ENCODE measurements at regions not wholly inside any gene's neighbourhood (a gene's known extent, or its start where the extent isn't known, plus 50 kb on each side); places are given as distances from the start of the nearest gene placed in this dataset.
"Not testable (repeated sequence)": the region's sequence is repeated elsewhere in the genome, so short reads cannot be mapped to it uniquely, and the experiment has no call there.

GRCh38 chr5:82594097-82594496 lies 315.9 kb upstream of the RPS23 start:
- no peak for DNase-seq

GRCh38 chr5:82593481-82593880 lies 315.3 kb upstream of the RPS23 start:
- DNase-seq, result no peak

GRCh38 chr5:82591021-82591515 lies 312.9 kb upstream of the RPS23 start:
- no peak for DNase-seq

- no peak for DNase-seq
Measured at GRCh38 chr5:82590112-82590511, 312.0 kb upstream of the RPS23 start.

GRCh38 chr5:82586661-82587310 lies 308.6 kb upstream of the RPS23 start:
- DNase-seq, result no peak

- no peak for DNase-seq
Measured at GRCh38 chr5:82586181-82586580, 308.0 kb upstream of the RPS23 start.

GRCh38 chr5:82584631-82585030 lies 306.5 kb upstream of the RPS23 start:
- DNase-seq, result no peak

GRCh38 chr5:82583331-82583730 lies 305.2 kb upstream of the RPS23 start:
- not testable (repeated sequence) for DNase-seq

- no peak for DNase-seq
Measured at GRCh38 chr5:82564963-82565362, 286.8 kb upstream of the RPS23 start.

- DNase-seq, result no peak
Measured at GRCh38 chr5:82563745-82564144, 285.6 kb upstream of the RPS23 start.

GRCh38 chr5:82562696-82563240 lies 284.6 kb upstream of the RPS23 start:
- no peak for DNase-seq

- no peak for DNase-seq
Measured at GRCh38 chr5:82561797-82562196, 283.6 kb upstream of the RPS23 start.

GRCh38 chr5:82560969-82561368 lies 282.8 kb upstream of the RPS23 start:
- no peak for DNase-seq

GRCh38 chr5:82560561-82560960 lies 282.4 kb upstream of the RPS23 start:
- no peak for DNase-seq

- no peak for DNase-seq
Measured at GRCh38 chr5:82551840-82552385, 273.8 kb upstream of the RPS23 start.

- no peak for DNase-seq
Measured at GRCh38 chr5:82551192-82551591, 273.0 kb upstream of the RPS23 start.

GRCh38 chr5:82549263-82549662 lies 271.1 kb upstream of the RPS23 start:
- no peak for DNase-seq

- DNase-seq, result no peak
Measured at GRCh38 chr5:82544004-82544403, 265.9 kb upstream of the RPS23 start.

GRCh38 chr5:82540301-82540700 lies 262.1 kb upstream of the RPS23 start:
- DNase-seq, result no peak

- DNase-seq, result no peak
Measured at GRCh38 chr5:82538339-82539034, 260.3 kb upstream of the RPS23 start.

GRCh38 chr5:82537687-82538306 lies 259.6 kb upstream of the RPS23 start:
- DNase-seq, result no peak

GRCh38 chr5:82534986-82535385 lies 256.8 kb upstream of the RPS23 start:
- DNase-seq, result no peak

- not testable (repeated sequence) for DNase-seq
Measured at GRCh38 chr5:82532075-82532474, 253.9 kb upstream of the RPS23 start.

GRCh38 chr5:82526540-82526939 lies 248.4 kb upstream of the RPS23 start:
- no peak for DNase-seq
